ENCODE measurements at regions not wholly inside any gene's neighbourhood (a gene's known extent, or its start where the extent isn't known, plus 50 kb on each side); places are given as distances from the start of the nearest gene placed in this dataset.
A peak's percentile ranks its signal among the peaks of the same experiment; 100 is the strongest.

- H3K4me3 ChIP-seq (ENCODE audit: low read depth in 1 of 2, low read length in 2 of 2): no peak overlapping the region
- no peak overlapping the region for H2AFZ ChIP-seq (ENCODE audit: low read depth, low read length)
- no peaks in the 10 kb centered on the region for H3K9me3 ChIP-seq (ENCODE audit: insufficient read depth, low read length, severe bottlenecking)
- no peaks in the 10 kb centered on the region for H4K20me1 ChIP-seq (ENCODE audit: insufficient read depth, low read length)
- H3K9ac ChIP-seq (ENCODE audit: low read depth, low read length): no peak overlapping the region
- DNase-seq: no peak
- no peak for ATAC-seq (ENCODE audit: insufficient read depth, low read depth)
- peaks cover 25% of the 10 kb centered on the region for H3K4me1 ChIP-seq (ENCODE audit: insufficient read depth, low read length)
- no peaks in the 10 kb centered on the region for H3K27me3 ChIP-seq (ENCODE audit: insufficient read depth, low read length, poor library complexity)
- H3K79me2 ChIP-seq (ENCODE audit: insufficient read depth, low read length): no peaks in the 10 kb centered on the region
- no peak overlapping the region for H3K27ac ChIP-seq (ENCODE audit: low read length)
- no peak overlapping the region for H3K4me2 ChIP-seq (ENCODE audit: insufficient read depth, low read length)
- TF ChIP-seq CTCF (IDR thresholded peaks at IDR 0.05; ENCODE audit: borderline replicate concordance, extremely low read depth, low read length, poor library complexity, severe bottlenecking) (no peak), EZH2 (IDR thresholded peaks at IDR 0.05; ENCODE audit: borderline replicate concordance, low read depth, low read length, severe bottlenecking) (no peak)
- no peaks in the 10 kb centered on the region for H3K36me3 ChIP-seq (ENCODE audit: insufficient read depth, low read length)
These were observed 436.1 kb upstream of the ADAMTS5 start for GRCh38 chr21:27403011-27403410.

DNA sequence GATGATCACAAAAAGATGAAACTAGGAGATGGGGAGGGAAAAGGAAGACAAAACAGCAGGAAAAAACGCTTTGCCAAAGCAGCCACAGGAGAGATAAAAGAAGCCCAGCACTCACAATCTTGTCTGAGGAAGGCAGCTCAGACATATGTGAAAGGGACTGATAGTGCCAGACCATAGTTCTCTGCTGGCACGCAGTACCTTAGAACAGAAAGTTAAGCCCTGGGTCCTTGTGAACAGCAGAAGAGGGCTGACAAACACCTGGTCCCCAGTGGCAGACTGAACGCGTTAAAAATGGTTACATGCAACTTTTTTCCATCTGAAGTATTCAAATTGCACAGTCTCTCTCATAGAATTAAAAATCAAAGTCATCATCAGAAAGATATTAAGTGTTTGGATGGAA is 433.2 kb upstream of the ADAMTS5 start:
- peak overlapping the region; percentile 8; the same call in 1 of the 2 replicates for H2AFZ ChIP-seq (ENCODE audit: low read depth, low read length)
- H4K20me1 ChIP-seq (ENCODE audit: insufficient read depth, low read length): no peaks in the 10 kb centered on the region
- H3K27me3 ChIP-seq (ENCODE audit: insufficient read depth, low read length, poor library complexity): no peaks in the 10 kb centered on the region
- H3K4me1 ChIP-seq (ENCODE audit: insufficient read depth, low read length): peaks cover 25% of the 10 kb centered on the region
- no peaks in the 10 kb centered on the region for H3K9me3 ChIP-seq (ENCODE audit: insufficient read depth, low read length, severe bottlenecking)
- DNase-seq: no peak
- H3K79me2 ChIP-seq (ENCODE audit: insufficient read depth, low read length): no peaks in the 10 kb centered on the region
- no peaks in the 10 kb centered on the region for H3K36me3 ChIP-seq (ENCODE audit: insufficient read depth, low read length)
- no peak overlapping the region for H3K4me3 ChIP-seq (ENCODE audit: low read depth in 1 of 2, low read length in 2 of 2)
- no peak for TF ChIP-seq CTCF (IDR thresholded peaks at IDR 0.05; ENCODE audit: borderline replicate concordance, extremely low read depth, low read length, poor library complexity, severe bottlenecking)
- no peak for TF ChIP-seq EZH2 (IDR thresholded peaks at IDR 0.05; ENCODE audit: borderline replicate concordance, low read depth, low read length, severe bottlenecking)
- peak; percentile 58; the same call in 2 of the 3 replicates for ATAC-seq (ENCODE audit: insufficient read depth, low read depth)
- no peak overlapping the region for H3K27ac ChIP-seq (ENCODE audit: low read length)
- no peak overlapping the region for H3K4me2 ChIP-seq (ENCODE audit: insufficient read depth, low read length)
- no peak overlapping the region for H3K9ac ChIP-seq (ENCODE audit: low read depth, low read length)

GRCh38 chr21:27397578-27397977 is 430.7 kb upstream of the ADAMTS5 start:
- no peak overlapping the region for H3K9ac ChIP-seq (ENCODE audit: low read depth, low read length)
- H4K20me1 ChIP-seq (ENCODE audit: insufficient read depth, low read length): no peaks in the 10 kb centered on the region
- no peaks in the 10 kb centered on the region for H3K79me2 ChIP-seq (ENCODE audit: insufficient read depth, low read length)
- no peak for TF ChIP-seq CTCF (IDR thresholded peaks at IDR 0.05; ENCODE audit: borderline replicate concordance, extremely low read depth, low read length, poor library complexity, severe bottlenecking)
- no peak for TF ChIP-seq EZH2 (IDR thresholded peaks at IDR 0.05; ENCODE audit: borderline replicate concordance, low read depth, low read length, severe bottlenecking)
- H3K4me2 ChIP-seq (ENCODE audit: insufficient read depth, low read length): no peak overlapping the region
- ATAC-seq (ENCODE audit: insufficient read depth, low read depth): no peak
- H3K9me3 ChIP-seq (ENCODE audit: insufficient read depth, low read length, severe bottlenecking): no peaks in the 10 kb centered on the region
- H2AFZ ChIP-seq (ENCODE audit: low read depth, low read length): no peak overlapping the region
- peaks cover 25% of the 10 kb centered on the region for H3K4me1 ChIP-seq (ENCODE audit: insufficient read depth, low read length)
- no peak overlapping the region for H3K27ac ChIP-seq (ENCODE audit: low read length)
- DNase-seq: no peak
- no peaks in the 10 kb centered on the region for H3K27me3 ChIP-seq (ENCODE audit: insufficient read depth, low read length, poor library complexity)
- H3K4me3 ChIP-seq (ENCODE audit: low read depth in 1 of 2, low read length in 2 of 2): no peak overlapping the region
- no peaks in the 10 kb centered on the region for H3K36me3 ChIP-seq (ENCODE audit: insufficient read depth, low read length)

GRCh38 chr21:27393726-27394125 is 426.8 kb upstream of the ADAMTS5 start:
- Histone ChIP-seq H3K4me2 (ENCODE audit: insufficient read depth, low read length) (no peak overlapping the region), H2AFZ (ENCODE audit: low read depth, low read length) (no peak overlapping the region), H4K20me1 (ENCODE audit: insufficient read depth, low read length) (no peaks in the 10 kb centered on the region), H3K4me1 (ENCODE audit: insufficient read depth, low read length) (peaks cover 3% of the 10 kb centered on the region), H3K27me3 (ENCODE audit: insufficient read depth, low read length, poor library complexity) (no peaks in the 10 kb centered on the region), H3K4me3 (ENCODE audit: low read depth in 1 of 2, low read length in 2 of 2) (no peak overlapping the region), H3K27ac (ENCODE audit: low read length) (no peak overlapping the region), H3K9ac (ENCODE audit: low read depth, low read length) (no peak overlapping the region), H3K9me3 (ENCODE audit: insufficient read depth, low read length, severe bottlenecking) (no peaks in the 10 kb centered on the region), H3K79me2 (ENCODE audit: insufficient read depth, low read length) (no peaks in the 10 kb centered on the region), H3K36me3 (ENCODE audit: insufficient read depth, low read length) (no peaks in the 10 kb centered on the region)
- ATAC-seq (ENCODE audit: insufficient read depth, low read depth) (no peak), DNase-seq (no peak)
- TF ChIP-seq CTCF (IDR thresholded peaks at IDR 0.05; ENCODE audit: borderline replicate concordance, extremely low read depth, low read length, poor library complexity, severe bottlenecking) (no peak), EZH2 (IDR thresholded peaks at IDR 0.05; ENCODE audit: borderline replicate concordance, low read depth, low read length, severe bottlenecking) (no peak)
